ENCODE measurements at regions not wholly inside any gene's neighbourhood (a gene's known extent, or its start where the extent isn't known, plus 50 kb on each side); places are given as distances from the start of the nearest gene placed in this dataset.
"Not testable (repeated sequence)": the region's sequence is repeated elsewhere in the genome, so short reads cannot be mapped to it uniquely, and the experiment has no call there.

GRCh38 chr3:22659651-22660475 is 543.3 kb upstream of the UBE2E2 start:
- no peaks in the 10 kb centered on the region for H3K4me1 Mint-ChIP-seq
- ATAC-seq (replicated peaks), result no peak
- no peaks in the 10 kb centered on the region for H3K36me3 Mint-ChIP-seq (ENCODE audit: low read depth)
- peaks cover 7% of the 10 kb centered on the region for H3K9me3 Mint-ChIP-seq
- no peak overlapping the region for H3K27ac Mint-ChIP-seq
- no peaks in the 10 kb centered on the region for H3K27me3 Mint-ChIP-seq
- no peak overlapping the region for H3K4me3 Mint-ChIP-seq

GRCh38 chr3:22660606-22661005 is 542.5 kb upstream of the UBE2E2 start:
- Mint-ChIP-seq H3K4me3 (no peak overlapping the region), H3K27ac (no peak overlapping the region), H3K4me1 (no peaks in the 10 kb centered on the region), H3K9me3 (peaks cover 7% of the 10 kb centered on the region), H3K36me3 (ENCODE audit: low read depth) (no peaks in the 10 kb centered on the region), H3K27me3 (no peaks in the 10 kb centered on the region)
- no peak for ATAC-seq (replicated peaks)

GRCh38 chr3:22661121-22661700 is 541.9 kb upstream of the UBE2E2 start:
- H3K4me1 Mint-ChIP-seq, result no peaks in the 10 kb centered on the region
- no peak for ATAC-seq (replicated peaks)
- H3K27me3 Mint-ChIP-seq, result no peaks in the 10 kb centered on the region
- H3K9me3 Mint-ChIP-seq, result peaks cover 7% of the 10 kb centered on the region
- H3K4me3 Mint-ChIP-seq, result no peak overlapping the region
- no peaks in the 10 kb centered on the region for H3K36me3 Mint-ChIP-seq (ENCODE audit: low read depth)
- no peak overlapping the region for H3K27ac Mint-ChIP-seq

GRCh38 chr3:22665528-22665927 is 537.6 kb upstream of the UBE2E2 start:
- Mint-ChIP-seq H3K36me3 (ENCODE audit: low read depth) (no peaks in the 10 kb centered on the region), H3K4me3 (no peak overlapping the region), H3K4me1 (no peaks in the 10 kb centered on the region), H3K9me3 (peaks cover 5% of the 10 kb centered on the region), H3K27me3 (no peaks in the 10 kb centered on the region), H3K27ac (no peak overlapping the region)
- no peak for ATAC-seq (replicated peaks)

GRCh38 chr3:22666736-22667135 is 536.4 kb upstream of the UBE2E2 start:
- no peak overlapping the region for H3K27ac Mint-ChIP-seq
- no peak for ATAC-seq (replicated peaks)
- H3K4me3 Mint-ChIP-seq, result no peak overlapping the region
- no peaks in the 10 kb centered on the region for H3K27me3 Mint-ChIP-seq
- H3K36me3 Mint-ChIP-seq (ENCODE audit: low read depth), result no peaks in the 10 kb centered on the region
- H3K9me3 Mint-ChIP-seq, result peaks cover 9% of the 10 kb centered on the region
- no peaks in the 10 kb centered on the region for H3K4me1 Mint-ChIP-seq

GRCh38 chr3:22671848-22672247 is 531.3 kb upstream of the UBE2E2 start:
- Mint-ChIP-seq H3K4me3 (no peak overlapping the region), H3K9me3 (peaks cover 16% of the 10 kb centered on the region), H3K36me3 (ENCODE audit: low read depth) (no peaks in the 10 kb centered on the region), H3K27ac (no peak overlapping the region), H3K27me3 (no peaks in the 10 kb centered on the region), H3K4me1 (no peaks in the 10 kb centered on the region)
- ATAC-seq (replicated peaks), result no peak

GRCh38 chr3:22684739-22685138 is 518.4 kb upstream of the UBE2E2 start:
- Mint-ChIP-seq H3K36me3 (ENCODE audit: low read depth) (no peaks in the 10 kb centered on the region), H3K27ac (no peak overlapping the region), H3K27me3 (no peaks in the 10 kb centered on the region), H3K4me1 (no peaks in the 10 kb centered on the region), H3K4me3 (no peak overlapping the region), H3K9me3 (peaks cover 16% of the 10 kb centered on the region)
- no peak for ATAC-seq (replicated peaks)

- Mint-ChIP-seq H3K4me1 (no peaks in the 10 kb centered on the region), H3K27me3 (no peaks in the 10 kb centered on the region), H3K4me3 (no peak overlapping the region), H3K27ac (no peak overlapping the region), H3K9me3 (peaks cover 13% of the 10 kb centered on the region), H3K36me3 (ENCODE audit: low read depth) (no peaks in the 10 kb centered on the region)
- no peak for ATAC-seq (replicated peaks)
Observed at GRCh38 chr3:22685597-22685996, 517.5 kb upstream of the UBE2E2 start.

GRCh38 chr3:22691407-22691806 is 511.7 kb upstream of the UBE2E2 start:
- H3K27ac Mint-ChIP-seq, result no peak overlapping the region
- ATAC-seq (replicated peaks), result no peak
- H3K9me3 Mint-ChIP-seq, result peaks cover 12% of the 10 kb centered on the region
- no peak overlapping the region for H3K4me3 Mint-ChIP-seq
- H3K36me3 Mint-ChIP-seq (ENCODE audit: low read depth), result no peaks in the 10 kb centered on the region
- no peaks in the 10 kb centered on the region for H3K27me3 Mint-ChIP-seq
- no peaks in the 10 kb centered on the region for H3K4me1 Mint-ChIP-seq

- no peak overlapping the region for H3K4me3 Mint-ChIP-seq
- no peak overlapping the region for H3K27ac Mint-ChIP-seq
- H3K4me1 Mint-ChIP-seq, result no peaks in the 10 kb centered on the region
- H3K27me3 Mint-ChIP-seq, result no peaks in the 10 kb centered on the region
- H3K9me3 Mint-ChIP-seq, result peaks cover 8% of the 10 kb centered on the region
- no peak for ATAC-seq (replicated peaks)
- no peaks in the 10 kb centered on the region for H3K36me3 Mint-ChIP-seq (ENCODE audit: low read depth)
Observed at GRCh38 chr3:22691856-22692628, 511.1 kb upstream of the UBE2E2 start.

- H3K4me1 Mint-ChIP-seq, result no peaks in the 10 kb centered on the region
- no peak overlapping the region for H3K4me3 Mint-ChIP-seq
- ATAC-seq (replicated peaks), result no peak
- H3K27me3 Mint-ChIP-seq, result no peaks in the 10 kb centered on the region
- H3K36me3 Mint-ChIP-seq (ENCODE audit: low read depth), result no peaks in the 10 kb centered on the region
- peaks cover 11% of the 10 kb centered on the region for H3K9me3 Mint-ChIP-seq
- H3K27ac Mint-ChIP-seq, result no peak overlapping the region
Observed at GRCh38 chr3:22700876-22701275, 502.3 kb upstream of the UBE2E2 start.

GRCh38 chr3:22704166-22704565 is 499.0 kb upstream of the UBE2E2 start:
- Mint-ChIP-seq H3K4me1 (no peaks in the 10 kb centered on the region), H3K27ac (no peak overlapping the region), H3K9me3 (peaks cover 10% of the 10 kb centered on the region), H3K36me3 (ENCODE audit: low read depth) (no peaks in the 10 kb centered on the region), H3K27me3 (no peaks in the 10 kb centered on the region), H3K4me3 (no peak overlapping the region)
- no peak for ATAC-seq (replicated peaks)

GRCh38 chr3:22704571-22705354 is 498.4 kb upstream of the UBE2E2 start:
- Mint-ChIP-seq H3K4me3 (no peak overlapping the region), H3K4me1 (no peaks in the 10 kb centered on the region), H3K9me3 (peaks cover 12% of the 10 kb centered on the region), H3K27me3 (no peaks in the 10 kb centered on the region), H3K27ac (no peak overlapping the region), H3K36me3 (ENCODE audit: low read depth) (no peaks in the 10 kb centered on the region)
- no peak for ATAC-seq (replicated peaks)

- not testable (repeated sequence) for H3K27me3 Mint-ChIP-seq; H3K36me3 Mint-ChIP-seq (ENCODE audit: low read depth); H3K4me3 Mint-ChIP-seq; ATAC-seq (replicated peaks); H3K4me1 Mint-ChIP-seq; H3K27ac Mint-ChIP-seq
- H3K9me3 Mint-ChIP-seq, result peaks cover 21% of the 10 kb centered on the region
Observed at GRCh38 chr3:22706922-22707321, 496.2 kb upstream of the UBE2E2 start.

Data from activated T-helper 17 cell treated with anti-CD3 and anti-CD28 coated beads, Interleukin-2, amount 50 U/mL, for 72 hours (primary cell).